K562 (cell line): ENCODE measurements at regions not wholly inside any gene's neighbourhood (a gene's known extent, or its start where the extent isn't known, plus 50 kb on each side); places are given as distances from the start of the nearest gene placed in this dataset.

Experiments used
- EP300 ChIP-seq: IDR thresholded peaks from 2 replicates; pipeline ENCODE4 v1.6.1; 2012; ENCODE audit warnings: low read length, improper control_type of control experiment
- FOXJ3 ChIP-seq: sonication (generic); formaldehyde crosslinking; IDR thresholded peaks from 2 replicates; pipeline ENCODE4 v1.4.0; 2020; ENCODE audit warnings: mild to moderate bottlenecking, missing genetic modification reagents
- HCFC1 ChIP-seq: IDR thresholded peaks from 2 replicates; pipeline ENCODE4 v1.6.1; 2012; ENCODE audit warnings: low read depth, low read length, improper control_type of control experiment
- MXI1 ChIP-seq: IDR thresholded peaks from 2 replicates; pipeline ENCODE4 v1.6.1; 2011; ENCODE audit warnings: low read depth, mild to moderate bottlenecking, improper control_type of control experiment, low read length
- PHB2 ChIP-seq: fragments of 450-650 bp; IDR thresholded peaks from 2 replicates; pipeline ENCODE4 v1.6.1; 2017; ENCODE audit warnings: low read depth
- RFX5 ChIP-seq: IDR thresholded peaks from 2 replicates; pipeline ENCODE4 v1.6.1; 2011; ENCODE audit warnings: low read depth, mild to moderate bottlenecking, improper control_type of control experiment, low read length
- SIN3A ChIP-seq, 2 experiments: fragments of 150-350 bp in 1 of 2; IDR thresholded peaks; 2 replicates each; pipeline ENCODE4 v1.6.1; 2011 to 2016; ENCODE audit warnings: borderline replicate concordance in 2 of 2, low read depth in 2 of 2, low read length in 2 of 2, mild to moderate bottlenecking in 2 of 2, moderate library complexity in 2 of 2; ENCODE audit not compliant: control insufficient read depth in 1 of 2
- SMARCA4 ChIP-seq: fragments of 450-650 bp; IDR thresholded peaks from 2 replicates; pipeline ENCODE4 v1.6.1; 2016
- SMC3 ChIP-seq: conservative IDR thresholded peaks from 2 replicates; pipeline ENCODE4 v1.6.1; 2011; ENCODE audit warnings: low read depth, low read length, improper control_type of control experiment; ENCODE audit not compliant: insufficient read depth
- ZNF224 ChIP-seq: sonication (generic); formaldehyde crosslinking; IDR thresholded peaks from 2 replicates; pipeline ENCODE4 v1.8.0; 2022; ENCODE audit warnings: mild to moderate bottlenecking, missing genetic modification reagents

DNA sequence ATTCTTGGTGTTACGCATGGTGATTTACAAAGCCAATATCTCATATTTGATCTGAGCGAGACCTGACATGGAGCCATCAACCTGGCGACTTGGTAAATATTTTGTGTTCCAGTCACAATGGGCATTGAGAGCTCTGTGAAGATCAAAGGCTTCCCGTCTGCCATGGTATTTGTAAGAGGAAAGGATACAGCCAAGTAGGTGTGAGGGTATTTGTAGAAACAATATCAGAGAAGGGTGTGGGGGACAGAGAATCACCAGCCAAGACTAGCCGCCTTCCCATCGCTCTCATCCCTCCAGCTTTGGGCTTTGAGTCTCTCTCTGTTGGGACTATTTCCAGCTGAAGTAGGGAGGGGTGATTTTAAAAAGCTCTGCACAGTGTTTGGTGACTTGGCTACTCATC lies 173.4 kb upstream of the BDNF start:
- TF ChIP-seq HCFC1 (no peak), EP300 (no peak), MXI1 (no peak), PHB2 (no peak), SIN3A (IDR thresholded peaks at IDR 0.05; ENCODE audit: borderline replicate concordance in 2 of 2, control insufficient read depth in 1 of 2, low read depth in 2 of 2, low read length in 2 of 2) (no peak), RFX5 (no peak), ZNF224 (CRISPR knock-in tag) (no peak), SMARCA4 (no peak), SMC3 (no peak), FOXJ3 (CRISPR knock-in tag) (no peak)
